BJ (cell line): ENCODE measurements at regions not wholly inside any gene's neighbourhood (a gene's known extent, or its start where the extent isn't known, plus 50 kb on each side); places are given as distances from the start of the nearest gene placed in this dataset.

Source experiments
- CTCF ChIA-PET: fragments of 350-600 bp; formaldehyde crosslinking; extraction: SDS; loops from one replicate; lab custom pipeline; 2021; ENCODE audit warnings: antibody characterized with exemption, inconsistent platforms; lab: Yijun Ruan, JAX
- POLR2A ChIA-PET: fragments of 300-600 bp; sonication (Branson Sonifier 250); formaldehyde crosslinking; extraction: SDS; loops from one replicate; lab custom pipeline; 2021; ENCODE audit warnings: antibody characterized with exemption; lab: Charles Lee
- DNase-seq: peaks from one replicate; pipeline ENCODE4 v3.0.0-alpha.2; 2011; ENCODE audit warnings: low read depth
- H3K27me3 ChIP-seq: 2 replicates; pipeline ENCODE4 v1.6.0; 2011; ENCODE audit warnings: low read length; ENCODE audit not compliant: control insufficient read depth, insufficient read depth
- H3K36me3 ChIP-seq: 2 replicates; pipeline ENCODE4 v1.5.1; 2011; ENCODE audit warnings: low read length; ENCODE audit not compliant: control insufficient read depth, insufficient read depth
- H3K4me3 ChIP-seq: 2 replicates; pipeline ENCODE4 v1.5.1; 2011; ENCODE audit warnings: low read depth, mild to moderate bottlenecking, control low read depth, low read length
- CTCF ChIP-seq: IDR thresholded peaks from 2 replicates; pipeline ENCODE4 v1.5.1; 2011; ENCODE audit warnings: low read depth, mild to moderate bottlenecking, control low read depth, inconsistent platforms, low read length, moderate library complexity; ENCODE audit not compliant: insufficient read depth

DNA sequence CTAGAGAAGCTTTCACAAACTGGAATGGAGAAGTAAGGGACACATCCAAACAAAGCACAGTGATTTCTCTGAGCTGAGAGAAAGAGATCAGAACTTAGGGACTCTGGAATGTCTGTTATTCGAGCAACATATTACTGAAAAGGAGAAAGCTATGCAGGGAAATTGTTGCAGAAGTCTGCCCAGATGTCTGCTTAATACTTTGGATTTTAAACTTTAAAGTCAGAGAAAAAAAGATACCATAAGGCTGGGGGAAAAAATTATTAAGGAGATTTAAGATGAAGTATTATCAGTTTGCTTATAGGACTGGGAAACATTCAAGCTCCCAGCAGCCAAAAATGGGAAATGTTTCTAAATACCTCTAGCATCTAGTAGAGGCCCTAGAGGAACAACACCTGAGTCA lies 803.9 kb downstream of the TAF11L14 start:
- no peak overlapping the region for H3K4me3 ChIP-seq
- DNase-seq, result no peak
- no peaks in the 10 kb centered on the region for H3K27me3 ChIP-seq
- ChIA-PET POLR2A (no interaction called here), CTCF (no interaction called here)
- no peak for TF ChIP-seq CTCF
- no peaks in the 10 kb centered on the region for H3K36me3 ChIP-seq

DNA sequence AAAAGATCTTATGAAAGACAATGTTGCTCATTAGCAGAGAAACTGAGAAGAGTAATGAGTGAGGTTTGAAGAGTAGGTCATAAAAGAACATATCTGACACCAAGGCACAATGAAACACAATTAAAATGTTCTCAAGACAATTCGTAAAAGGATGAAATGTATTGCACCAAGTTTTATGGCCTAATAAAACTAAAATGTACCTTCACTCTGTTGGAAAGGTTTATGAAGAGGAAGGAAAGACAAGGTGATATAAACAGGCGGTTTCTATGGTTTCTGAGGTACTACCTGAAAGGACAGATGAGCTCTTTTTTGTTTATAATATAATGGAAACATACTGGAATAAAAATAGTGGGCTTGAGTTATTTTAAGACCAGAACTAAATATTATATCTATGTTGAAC lies 821.3 kb downstream of the TAF11L14 start:
- CTCF ChIA-PET, result interaction anchor here (0.6 kb wide), 1 partner anchor 10 kb away, joined by 7 read pairs; no protein-coding TSS in a partner anchor
- DNase-seq, result no peak
- Histone ChIP-seq H3K4me3 (no peak overlapping the region), H3K27me3 (no peaks in the 10 kb centered on the region), H3K36me3 (no peaks in the 10 kb centered on the region)
- TF ChIP-seq CTCF, result no peak
- POLR2A ChIA-PET, result no interaction called here

DNA sequence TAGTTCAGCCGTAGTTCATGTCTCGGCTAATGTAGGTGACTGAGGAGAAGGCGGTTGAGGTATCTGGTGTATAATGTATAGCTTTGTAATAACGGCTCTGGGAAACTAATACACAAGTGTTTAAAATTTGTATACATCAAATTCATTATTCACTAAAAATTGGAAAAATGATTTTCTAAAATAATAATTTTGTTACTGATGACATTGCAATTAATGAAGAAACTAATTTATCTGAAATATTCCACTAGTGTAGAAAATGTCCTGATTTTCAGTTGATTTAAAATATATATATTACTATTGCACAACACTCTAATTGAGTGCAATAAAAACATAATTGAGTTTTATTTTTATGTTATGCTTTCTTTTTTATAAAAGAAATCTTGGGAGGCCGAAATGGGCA lies 823.0 kb downstream of the TAF11L14 start:
- H3K27me3 ChIP-seq, result no peaks in the 10 kb centered on the region
- H3K4me3 ChIP-seq, result no peak overlapping the region
- DNase-seq, result no peak
- TF ChIP-seq CTCF, result no peak
- ChIA-PET CTCF (no interaction called here), POLR2A (no interaction called here)
- H3K36me3 ChIP-seq, result no peaks in the 10 kb centered on the region

DNA sequence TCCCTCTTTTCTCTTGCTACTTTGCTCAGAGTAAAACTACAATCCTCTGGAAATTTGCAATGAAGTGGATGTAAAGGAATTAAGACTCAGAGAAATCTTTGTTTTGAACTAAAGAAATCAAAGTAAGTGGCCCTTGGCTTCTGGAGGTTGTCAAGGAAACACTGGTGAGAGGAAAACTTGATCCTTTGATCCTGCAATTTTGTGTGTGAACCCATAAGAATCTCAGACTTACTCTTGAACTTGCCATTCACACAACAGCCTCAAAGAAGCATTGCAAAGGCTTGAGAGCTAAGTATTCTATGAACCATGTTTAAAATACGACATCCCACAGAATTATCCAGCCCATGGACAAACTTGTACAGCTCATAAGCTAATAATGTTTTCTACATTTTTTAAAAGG lies 827.5 kb downstream of the TAF11L14 start:
- ChIA-PET CTCF (no interaction called here), POLR2A (no interaction called here)
- no peak for DNase-seq
- Histone ChIP-seq H3K36me3 (no peaks in the 10 kb centered on the region), H3K27me3 (no peaks in the 10 kb centered on the region), H3K4me3 (no peak overlapping the region)
- TF ChIP-seq CTCF, result no peak

- DNase-seq, result no peak
- Histone ChIP-seq H3K4me3 (no peak overlapping the region), H3K36me3 (no peaks in the 10 kb centered on the region), H3K27me3 (no peaks in the 10 kb centered on the region)
- ChIA-PET CTCF (interaction anchor here (0.6 kb wide), 2 partner anchors 10 to 36 kb away, joined by 3 to 7 read pairs; no protein-coding TSS in a partner anchor), POLR2A (no interaction called here)
- TF ChIP-seq CTCF, result peak; percentile 50
These were observed 831.8 kb downstream of the TAF11L14 start for GRCh38 chr5:18465833-18466681.
